HG02623 (cell line): ENCODE measurements at regions not wholly inside any gene's neighbourhood (a gene's known extent, or its start where the extent isn't known, plus 50 kb on each side); places are given as distances from the start of the nearest gene placed in this dataset.
A peak's percentile ranks its signal among the peaks of the same experiment; 100 is the strongest.
"Not testable (repeated sequence)": the region's sequence is repeated elsewhere in the genome, so short reads cannot be mapped to it uniquely, and the experiment has no call there.

ENCODE experiments used
- ATAC-seq: cut with Tn5 transposase; IDR thresholded peaks from one replicate; pipeline ENCODE4 v1.9.1; 2021; ENCODE audit warnings: moderate library complexity; ENCODE audit not compliant: unreplicated experiment

- no peak for ATAC-seq
Observed at GRCh38 chr5:145467446-145467845, 367.7 kb downstream of the PRELID2 start.

DNA sequence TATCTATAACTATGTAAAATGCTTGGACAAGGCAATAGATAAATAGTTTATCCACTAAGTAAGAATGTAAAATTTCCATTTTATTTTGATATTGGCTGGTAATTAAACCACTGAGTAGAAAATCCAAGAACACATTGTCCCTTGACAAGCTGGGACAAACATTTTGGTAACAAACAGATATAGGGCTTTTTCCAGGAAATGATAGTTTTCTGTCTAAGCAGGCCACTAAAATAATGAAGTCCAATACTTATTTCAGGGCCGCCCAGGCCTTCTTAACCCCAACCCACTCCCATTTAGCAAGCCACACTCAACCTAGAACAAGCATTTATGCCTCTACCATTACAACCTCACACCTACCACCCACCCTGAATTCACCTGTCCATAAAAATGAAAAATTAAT lies 368.6 kb downstream of the PRELID2 start:
- no peak for ATAC-seq

- no peak for ATAC-seq
Observed at GRCh38 chr5:145465474-145466263, 369.5 kb downstream of the PRELID2 start.

- no peak for ATAC-seq
Observed at GRCh38 chr5:145464171-145464570, 371.0 kb downstream of the PRELID2 start.

GRCh38 chr5:145463634-145464033 lies 371.5 kb downstream of the PRELID2 start:
- ATAC-seq, result no peak

DNA sequence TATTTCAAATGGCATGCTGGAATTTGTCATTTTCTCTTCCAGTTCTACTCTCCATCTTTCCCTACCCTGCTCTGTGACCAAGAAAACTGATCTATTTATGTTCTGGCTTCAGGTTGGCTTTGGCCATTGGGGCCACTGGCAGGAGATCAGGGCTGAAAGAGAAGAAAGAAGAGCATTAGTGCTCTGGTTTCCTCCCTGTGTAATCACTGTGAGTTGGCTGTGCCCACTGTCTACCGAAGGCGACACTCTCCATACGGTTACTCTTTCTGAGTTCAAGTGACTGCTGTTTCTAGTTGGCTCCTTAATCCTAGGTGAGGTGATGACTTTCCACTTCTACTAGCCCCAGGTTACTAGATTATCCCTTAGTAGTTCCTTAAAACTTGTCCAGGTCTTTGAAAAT lies 372.6 kb downstream of the PRELID2 start:
- no peak for ATAC-seq

- no peak for ATAC-seq
Observed at GRCh38 chr5:145450286-145450885, 384.8 kb downstream of the PRELID2 start.

DNA sequence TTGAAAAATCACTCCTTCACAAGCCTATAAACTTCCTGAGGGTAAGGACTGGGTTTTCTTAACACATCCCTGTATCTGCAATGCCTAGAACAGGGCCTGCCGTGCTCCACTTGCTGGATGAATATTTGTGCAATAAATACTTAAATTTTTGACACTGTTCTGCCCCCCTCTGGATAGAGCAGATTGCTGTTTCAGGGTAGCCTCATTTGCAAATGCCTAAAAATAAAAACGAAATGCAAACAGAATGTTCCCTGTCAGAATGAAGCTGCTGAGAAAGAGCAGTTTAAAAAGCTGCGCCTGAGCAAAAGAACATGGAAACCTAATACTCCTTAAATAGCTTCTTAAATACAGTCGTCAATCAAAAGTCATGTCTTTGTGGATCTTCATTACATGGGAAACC lies 385.3 kb downstream of the PRELID2 start:
- ATAC-seq, result no peak

- not testable (repeated sequence) for ATAC-seq
Observed at GRCh38 chr5:145446875-145447274, 388.3 kb downstream of the PRELID2 start.

GRCh38 chr5:145446412-145446811 lies 388.7 kb downstream of the PRELID2 start:
- ATAC-seq, result no peak

GRCh38 chr5:145445027-145445426 lies 390.1 kb downstream of the PRELID2 start:
- ATAC-seq, result no peak

DNA sequence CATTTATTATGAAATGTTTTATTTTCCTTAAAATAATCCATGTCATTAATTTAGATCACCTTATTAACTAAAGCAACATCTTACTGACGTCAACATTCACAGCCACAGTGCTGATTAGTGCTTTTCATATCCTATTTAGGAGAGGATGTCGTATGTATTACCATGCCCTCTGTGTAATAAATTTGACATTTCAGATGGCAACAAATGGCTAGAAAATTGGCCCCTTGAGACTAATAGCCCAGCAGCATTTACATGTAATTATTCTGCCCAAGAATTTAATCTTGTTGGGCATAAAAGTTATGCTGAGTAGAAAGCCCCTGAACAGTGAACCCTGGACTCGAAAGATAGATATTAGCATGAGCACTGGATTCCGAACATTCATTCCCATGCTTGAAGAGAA lies 391.2 kb downstream of the PRELID2 start:
- no peak for ATAC-seq

DNA sequence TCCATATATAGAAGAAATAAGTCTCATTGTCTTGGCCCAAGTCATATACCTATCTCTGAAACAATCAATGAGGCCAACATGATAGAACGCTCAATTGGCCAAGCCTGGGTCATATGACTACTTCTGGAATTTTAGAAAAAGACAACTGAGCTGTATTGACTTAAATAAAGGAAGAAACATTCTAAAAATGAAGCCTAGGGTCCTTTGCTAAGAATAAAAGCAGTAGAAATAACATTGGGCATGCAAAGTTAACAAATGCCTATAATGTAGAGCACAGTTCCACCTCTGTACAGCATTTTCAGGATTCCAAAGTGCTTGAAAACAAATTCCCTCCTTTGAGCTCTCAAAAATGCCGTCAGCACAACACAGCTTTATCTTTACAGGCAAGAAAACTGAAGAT lies 391.8 kb downstream of the PRELID2 start:
- ATAC-seq, result no peak

DNA sequence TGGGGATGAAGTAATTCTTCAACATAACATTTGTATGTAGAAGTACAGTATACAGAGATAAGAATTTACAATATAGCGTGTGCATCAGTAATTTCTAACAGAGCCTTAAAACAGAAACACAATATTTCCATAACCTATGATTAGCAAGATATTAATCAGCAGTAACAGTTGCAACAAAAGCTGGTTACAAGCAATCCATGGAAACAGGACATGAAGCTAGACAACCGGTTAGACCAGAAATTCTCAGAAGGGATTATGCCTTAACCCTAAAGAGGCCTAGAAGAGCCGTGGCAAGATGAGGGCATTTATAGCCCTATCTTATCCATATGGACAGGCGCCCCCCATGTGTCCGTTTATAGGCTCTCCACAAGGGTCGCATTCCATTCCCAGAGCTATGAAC lies 392.5 kb downstream of the PRELID2 start:
- ATAC-seq, result not testable (repeated sequence)

DNA sequence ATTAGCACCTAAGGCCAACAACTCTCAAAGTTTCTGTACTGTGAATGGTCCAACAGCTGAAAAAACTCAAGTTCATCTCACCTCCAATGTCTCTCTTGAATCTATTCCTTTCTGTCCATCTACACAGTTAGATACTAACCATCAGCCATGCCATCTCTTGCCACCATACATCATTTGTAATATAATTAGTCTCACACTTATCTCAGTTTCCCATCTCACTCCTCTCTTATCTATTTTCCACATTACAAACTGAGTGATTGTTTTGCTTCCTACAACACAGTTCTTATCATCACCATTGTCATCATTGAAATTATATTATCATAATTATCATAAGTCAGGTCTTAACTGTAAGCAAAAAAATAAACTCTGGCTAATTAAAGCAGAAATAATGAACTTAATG lies 393.9 kb downstream of the PRELID2 start:
- ATAC-seq, result no peak

DNA sequence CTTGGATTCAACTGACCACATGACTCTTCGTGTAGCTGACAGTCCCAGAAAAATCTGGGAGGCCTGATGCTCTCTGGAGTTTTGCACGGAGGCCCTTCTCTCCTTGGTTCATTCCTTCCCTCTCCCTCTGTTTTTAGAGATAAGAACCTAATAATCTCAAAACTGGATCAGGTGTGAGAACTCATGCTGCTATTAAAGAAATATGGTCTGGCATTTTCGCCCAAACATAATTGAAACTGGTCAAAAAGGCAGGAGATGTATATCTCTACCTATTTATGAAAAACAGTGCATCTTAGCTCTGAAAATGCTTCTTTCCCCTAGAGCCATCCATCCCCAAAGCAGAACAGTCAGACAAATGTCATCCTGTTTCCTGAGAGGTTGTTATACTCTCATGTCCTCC lies 397.5 kb downstream of the PRELID2 start:
- no peak for ATAC-seq

- ATAC-seq, result no peak
Observed at GRCh38 chr5:145433077-145433476, 402.1 kb downstream of the PRELID2 start.

GRCh38 chr5:145429170-145429569 lies 406.0 kb downstream of the PRELID2 start:
- no peak for ATAC-seq

DNA sequence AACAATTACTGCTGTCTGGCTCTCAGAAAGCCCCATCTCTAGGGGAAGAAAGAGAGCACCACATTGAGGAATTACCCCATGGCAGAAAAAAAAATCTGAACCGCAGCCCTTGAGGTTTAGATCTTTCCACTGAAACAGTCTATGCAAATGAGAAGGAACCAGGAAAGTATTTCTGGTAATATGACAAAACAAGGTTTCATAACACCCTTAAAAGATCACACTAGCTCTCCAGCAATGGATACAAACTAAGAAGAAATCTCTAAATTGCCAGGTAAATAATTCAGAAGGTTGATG lies 427.1 kb downstream of the PRELID2 start:
- ATAC-seq, result peak; percentile 68

DNA sequence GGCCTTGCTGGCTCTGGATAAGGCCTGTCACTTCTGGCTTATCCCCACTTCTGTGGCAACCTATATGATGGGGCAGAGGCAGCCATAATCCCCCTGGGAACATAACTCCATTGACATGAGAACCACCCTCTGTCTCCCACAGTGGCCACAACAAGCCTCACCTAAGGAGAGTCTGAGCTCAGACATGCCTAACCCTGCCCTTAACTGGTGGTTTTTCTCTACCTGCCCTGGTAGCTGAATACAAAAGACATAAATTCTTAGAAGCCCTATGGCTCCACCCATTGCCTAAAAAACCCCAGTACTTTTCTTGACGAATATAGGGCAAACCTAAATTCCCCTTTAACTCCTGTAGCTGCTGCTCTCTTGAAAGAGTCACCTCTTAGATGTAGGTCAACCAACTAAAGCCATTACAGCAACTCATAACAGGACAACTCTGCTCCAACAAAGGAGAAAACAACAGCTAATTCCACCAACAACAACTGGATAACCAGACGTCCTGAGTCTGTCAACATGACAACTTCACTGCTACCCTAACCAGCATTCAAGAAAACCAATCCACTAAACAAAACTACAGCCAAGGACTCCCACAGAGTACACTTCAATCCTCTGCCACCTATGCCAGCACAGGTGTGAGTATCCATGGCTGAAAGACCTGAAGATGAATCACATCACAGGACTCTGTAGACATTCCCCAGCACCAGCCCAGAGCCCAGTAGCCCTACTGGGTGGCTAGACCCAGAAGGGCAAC lies 427.7 kb downstream of the PRELID2 start:
- peak; percentile 41 for ATAC-seq

GRCh38 chr5:145403992-145404391 lies 431.1 kb downstream of the PRELID2 start:
- no peak for ATAC-seq

DNA sequence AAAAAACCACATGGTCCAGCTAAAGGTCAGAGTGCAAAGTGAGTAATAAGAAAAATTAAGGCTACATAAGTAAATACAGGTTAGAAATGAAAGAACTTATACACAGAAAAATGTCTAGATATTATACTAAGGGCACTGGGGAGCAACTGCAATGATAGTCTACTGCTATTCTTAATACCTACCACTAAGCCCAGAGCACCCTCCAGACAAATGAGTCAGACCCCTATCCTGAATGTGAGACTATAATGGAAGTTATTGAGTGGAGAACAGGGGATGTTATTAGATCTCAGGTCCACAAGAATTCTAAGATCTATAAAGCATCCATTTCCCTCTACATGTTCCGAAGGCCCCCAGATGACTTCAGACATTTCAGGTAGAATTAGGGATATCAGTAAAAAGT lies 438.3 kb downstream of the PRELID2 start:
- ATAC-seq, result no peak
